Panc1 (cell line): ENCODE measurements at regions not wholly inside any gene's neighbourhood (a gene's known extent, or its start where the extent isn't known, plus 50 kb on each side); places are given as distances from the start of the nearest gene placed in this dataset.

Experiments
- CTCF ChIP-seq: fragments of 450-650 bp; IDR thresholded peaks from 2 replicates; pipeline ENCODE4 v1.5.1; 2017; ENCODE audit warnings: mild to moderate bottlenecking
- POLR2AphosphoS5 ChIP-seq: IDR thresholded peaks from 2 replicates; pipeline ENCODE4 v1.6.1; 2012; ENCODE audit warnings: mild to moderate bottlenecking, low read depth, low read length, moderate library complexity
- REST ChIP-seq, 2 experiments: IDR thresholded peaks; 2 replicates each; pipeline ENCODE4 v1.6.1; 2011 to 2012; ENCODE audit warnings: low read depth in 2 of 2, control low read depth in 1 of 2, low read length in 1 of 2, mild to moderate bottlenecking in 1 of 2, moderate library complexity in 1 of 2; ENCODE audit not compliant: insufficient read depth in 1 of 2
- SIN3A ChIP-seq: IDR thresholded peaks from 2 replicates; pipeline ENCODE4 v1.6.1; 2012; ENCODE audit warnings: low read depth, mild to moderate bottlenecking, low read length, moderate library complexity, borderline replicate concordance; ENCODE audit not compliant: insufficient read depth
- TCF7L2 ChIP-seq: IDR thresholded peaks from 2 replicates; pipeline ENCODE4 v1.6.1; 2011; ENCODE audit warnings: mild to moderate bottlenecking, low read depth, low read length, inconsistent platforms

GRCh38 chr9:108395421-108395820 is 460.4 kb downstream of the ACTL7B start:
- TF ChIP-seq TCF7L2 (no peak), CTCF (no peak), REST (IDR thresholded peaks at IDR 0.05; ENCODE audit: insufficient read depth in 1 of 2, low read depth in 2 of 2, low read length in 1 of 2) (no peak), POLR2AphosphoS5 (no peak), SIN3A (no peak)
